AG09309 (cell line): ENCODE measurements at regions not wholly inside any gene's neighbourhood (a gene's known extent, or its start where the extent isn't known, plus 50 kb on each side); places are given as distances from the start of the nearest gene placed in this dataset.

Experiments
- DNase-seq: peaks from one replicate; pipeline ENCODE4 v3.0.0-alpha.2; 2010; ENCODE audit warnings: low read depth
- H3K4me3 ChIP-seq: 2 replicates; pipeline ENCODE4 v1.5.1; 2011; ENCODE audit warnings: mild to moderate bottlenecking, low read depth, low read length, moderate library complexity; ENCODE audit not compliant: control insufficient read depth
- TF ChIP-seq, protein P1 (sequence below): IDR thresholded peaks from 2 replicates; pipeline ENCODE4 v1.5.1; 2011; ENCODE audit warnings: mild to moderate bottlenecking, low read depth, low read length, inconsistent platforms; ENCODE audit not compliant: insufficient read depth, control insufficient read depth; ENCODE audit errors: missing control alignments

DNA sequence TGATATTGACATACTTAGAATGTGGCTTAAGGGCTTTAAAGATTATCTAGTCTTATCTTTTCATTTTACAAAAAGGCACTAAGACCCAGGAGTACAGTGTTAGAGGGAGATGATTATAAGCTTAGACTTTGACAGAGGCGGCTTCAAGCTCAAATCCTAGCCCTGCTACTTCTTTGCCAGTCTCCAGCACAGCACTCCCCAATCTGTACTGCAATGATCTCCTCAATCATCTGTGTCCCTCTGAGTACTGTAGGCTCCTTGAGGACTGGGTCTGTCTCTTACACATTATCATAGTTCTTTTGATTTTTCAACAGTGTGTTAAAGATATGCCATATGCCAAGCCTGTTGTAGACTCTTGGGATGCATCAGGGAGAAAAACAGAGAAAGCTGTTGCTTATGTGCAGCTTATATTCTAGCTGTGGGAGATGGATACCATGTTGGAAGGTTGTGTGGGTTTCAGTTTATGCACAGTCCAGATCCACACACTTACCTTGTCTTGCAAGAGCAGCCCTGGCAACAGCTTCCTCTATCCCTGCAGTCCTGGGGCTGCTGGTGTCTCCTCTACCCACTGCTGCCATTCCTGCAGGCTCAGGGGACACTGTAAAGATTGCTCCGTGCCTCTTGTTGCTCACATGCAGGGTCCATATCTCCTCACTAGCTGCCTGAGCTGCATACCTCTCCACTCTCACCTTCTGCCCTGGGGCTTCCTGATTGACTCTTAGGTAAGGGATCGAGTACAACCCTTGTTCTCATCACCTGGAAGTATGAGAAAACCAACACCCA, 103.9 kb upstream of the TSPAN2 start:
- no peak overlapping the region for H3K4me3 ChIP-seq
- DNase-seq: no peak
- TF ChIP-seq, protein P1, sequence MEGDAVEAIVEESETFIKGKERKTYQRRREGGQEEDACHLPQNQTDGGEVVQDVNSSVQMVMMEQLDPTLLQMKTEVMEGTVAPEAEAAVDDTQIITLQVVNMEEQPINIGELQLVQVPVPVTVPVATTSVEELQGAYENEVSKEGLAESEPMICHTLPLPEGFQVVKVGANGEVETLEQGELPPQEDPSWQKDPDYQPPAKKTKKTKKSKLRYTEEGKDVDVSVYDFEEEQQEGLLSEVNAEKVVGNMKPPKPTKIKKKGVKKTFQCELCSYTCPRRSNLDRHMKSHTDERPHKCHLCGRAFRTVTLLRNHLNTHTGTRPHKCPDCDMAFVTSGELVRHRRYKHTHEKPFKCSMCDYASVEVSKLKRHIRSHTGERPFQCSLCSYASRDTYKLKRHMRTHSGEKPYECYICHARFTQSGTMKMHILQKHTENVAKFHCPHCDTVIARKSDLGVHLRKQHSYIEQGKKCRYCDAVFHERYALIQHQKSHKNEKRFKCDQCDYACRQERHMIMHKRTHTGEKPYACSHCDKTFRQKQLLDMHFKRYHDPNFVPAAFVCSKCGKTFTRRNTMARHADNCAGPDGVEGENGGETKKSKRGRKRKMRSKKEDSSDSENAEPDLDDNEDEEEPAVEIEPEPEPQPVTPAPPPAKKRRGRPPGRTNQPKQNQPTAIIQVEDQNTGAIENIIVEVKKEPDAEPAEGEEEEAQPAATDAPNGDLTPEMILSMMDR: no peak

GRCh38 chr1:115192200-115192767, 103.0 kb upstream of the TSPAN2 start:
- no peak overlapping the region for H3K4me3 ChIP-seq
- DNase-seq: no peak
- TF ChIP-seq, protein P1: no peak

DNA sequence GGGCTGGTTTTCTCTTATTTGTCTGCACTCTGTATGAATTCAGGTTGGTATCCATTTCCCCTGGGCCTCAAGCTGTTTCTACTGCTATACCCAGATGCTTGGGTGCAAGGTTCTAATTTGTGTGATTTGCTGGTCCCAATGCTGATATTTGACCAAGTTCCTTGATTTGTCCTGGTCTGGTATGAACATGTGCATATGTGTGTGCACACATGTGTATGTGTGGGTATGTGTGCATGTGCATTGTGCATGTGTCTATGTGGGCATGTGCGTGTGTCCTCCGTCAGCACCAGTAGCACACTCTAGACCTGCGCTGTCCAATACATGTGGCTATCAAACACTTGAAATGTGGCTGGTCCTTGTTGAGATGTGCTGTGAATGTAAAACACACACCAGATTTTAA, 102.4 kb upstream of the TSPAN2 start:
- TF ChIP-seq, protein P1: no peak
- H3K4me3 ChIP-seq: no peak overlapping the region
- DNase-seq: no peak

DNA sequence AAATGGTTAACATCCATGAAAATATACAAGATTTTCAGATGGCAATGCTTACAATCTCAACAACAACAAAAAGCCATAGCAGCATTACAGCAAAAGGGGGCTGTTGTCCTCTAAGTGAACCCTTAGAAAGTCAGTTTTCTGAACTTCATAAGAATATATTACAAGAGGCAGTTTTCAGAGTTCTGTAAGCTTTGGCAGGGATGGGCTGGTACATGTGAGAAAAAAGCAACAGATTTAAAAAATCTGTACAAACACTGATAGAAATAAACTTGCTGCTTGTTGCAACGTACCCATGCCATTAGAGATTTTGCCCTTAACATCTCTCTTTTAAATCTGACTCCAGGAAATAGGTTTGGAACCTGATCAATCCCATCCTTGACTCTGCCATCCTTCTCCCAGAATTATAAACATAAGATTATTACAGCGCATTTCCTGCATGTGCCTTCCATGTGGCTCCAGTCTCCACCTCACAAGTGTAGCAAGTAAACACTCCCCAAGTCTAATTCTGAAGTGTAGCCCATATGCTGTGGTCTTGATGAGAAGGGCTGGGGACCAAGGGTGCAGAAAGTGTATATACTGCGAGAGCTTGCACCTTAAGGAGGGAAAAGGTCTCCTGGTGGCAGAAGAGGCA, 101.4 kb upstream of the TSPAN2 start:
- no peak overlapping the region for H3K4me3 ChIP-seq
- TF ChIP-seq, protein P1: no peak
- no peak for DNase-seq

- no peak overlapping the region for H3K4me3 ChIP-seq
- TF ChIP-seq, protein P1: no peak
- DNase-seq: peak; percentile 91
Observed at GRCh38 chr1:115189814-115190539, 100.7 kb upstream of the TSPAN2 start.

DNA sequence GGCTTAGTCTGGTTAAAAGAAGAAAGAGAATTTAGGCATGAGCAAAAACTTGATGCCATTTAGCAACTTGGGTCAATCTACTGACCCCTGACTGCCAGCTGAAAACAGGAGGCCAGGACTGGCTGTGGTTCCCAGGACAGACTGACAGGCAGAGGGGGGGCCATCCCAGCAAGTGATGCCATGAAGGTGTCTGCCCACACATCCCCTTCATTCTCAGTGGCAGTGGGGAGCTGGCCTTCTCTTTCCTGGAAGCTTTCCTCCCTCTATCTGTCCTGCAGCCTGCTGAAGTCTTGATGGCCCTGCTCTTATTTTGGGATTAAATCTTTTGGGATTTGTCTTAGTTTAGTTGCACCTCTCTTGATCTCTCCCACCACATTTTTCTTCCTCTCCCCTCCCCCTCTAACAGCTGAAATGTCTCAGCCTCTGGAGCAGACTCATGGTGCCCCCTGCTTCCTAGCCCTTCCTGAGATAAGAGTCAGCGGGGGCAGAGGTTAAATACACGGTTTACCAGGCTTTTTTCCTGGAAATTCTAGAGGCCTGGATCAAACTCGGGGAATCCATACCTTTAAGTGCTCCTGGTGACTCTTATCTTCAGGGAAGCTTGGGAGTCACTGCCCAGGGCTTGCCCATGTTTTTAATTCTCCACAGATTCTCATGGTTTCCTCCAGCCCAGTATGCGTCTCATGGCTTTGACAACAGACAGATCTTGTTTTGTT, 99.5 kb upstream of the TSPAN2 start:
- TF ChIP-seq, protein P1: no peak
- DNase-seq: no peak
- H3K4me3 ChIP-seq: no peak overlapping the region
